ENCODE measurements at regions not wholly inside any gene's neighbourhood (a gene's known extent, or its start where the extent isn't known, plus 50 kb on each side); places are given as distances from the start of the nearest gene placed in this dataset.

DNA sequence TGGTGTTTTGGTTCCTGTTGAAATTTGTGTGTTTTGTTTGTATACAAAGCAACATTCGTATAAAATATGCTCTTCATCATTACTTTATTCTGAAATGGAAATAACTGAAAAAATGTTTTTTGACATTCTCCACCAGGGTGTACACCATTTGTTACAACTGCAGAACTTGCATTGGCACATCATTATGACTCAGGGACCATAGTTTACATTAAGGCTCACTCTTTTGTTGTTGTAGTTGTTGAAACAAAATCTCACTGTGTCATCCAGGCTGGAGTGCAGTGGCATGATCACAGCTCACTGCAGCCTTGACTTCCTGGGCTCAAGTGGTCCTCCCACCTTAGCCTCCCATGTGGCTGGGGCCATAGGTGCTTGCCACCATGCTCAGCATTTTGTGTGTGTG lies 676.6 kb downstream of the TDRD15 start:
- TF ChIP-seq, protein P1, sequence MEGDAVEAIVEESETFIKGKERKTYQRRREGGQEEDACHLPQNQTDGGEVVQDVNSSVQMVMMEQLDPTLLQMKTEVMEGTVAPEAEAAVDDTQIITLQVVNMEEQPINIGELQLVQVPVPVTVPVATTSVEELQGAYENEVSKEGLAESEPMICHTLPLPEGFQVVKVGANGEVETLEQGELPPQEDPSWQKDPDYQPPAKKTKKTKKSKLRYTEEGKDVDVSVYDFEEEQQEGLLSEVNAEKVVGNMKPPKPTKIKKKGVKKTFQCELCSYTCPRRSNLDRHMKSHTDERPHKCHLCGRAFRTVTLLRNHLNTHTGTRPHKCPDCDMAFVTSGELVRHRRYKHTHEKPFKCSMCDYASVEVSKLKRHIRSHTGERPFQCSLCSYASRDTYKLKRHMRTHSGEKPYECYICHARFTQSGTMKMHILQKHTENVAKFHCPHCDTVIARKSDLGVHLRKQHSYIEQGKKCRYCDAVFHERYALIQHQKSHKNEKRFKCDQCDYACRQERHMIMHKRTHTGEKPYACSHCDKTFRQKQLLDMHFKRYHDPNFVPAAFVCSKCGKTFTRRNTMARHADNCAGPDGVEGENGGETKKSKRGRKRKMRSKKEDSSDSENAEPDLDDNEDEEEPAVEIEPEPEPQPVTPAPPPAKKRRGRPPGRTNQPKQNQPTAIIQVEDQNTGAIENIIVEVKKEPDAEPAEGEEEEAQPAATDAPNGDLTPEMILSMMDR (conservative IDR thresholded peaks at IDR 0.05), result no peak
- TF ChIP-seq ZFX (IDR thresholded peaks at IDR 0.05), result no peak

Data from C4-2B (cell line).